ENCODE measurements at regions not wholly inside any gene's neighbourhood (a gene's known extent, or its start where the extent isn't known, plus 50 kb on each side); places are given as distances from the start of the nearest gene placed in this dataset.
A peak's percentile ranks its signal among the peaks of the same experiment; 100 is the strongest.
"Not testable (repeated sequence)": the region's sequence is repeated elsewhere in the genome, so short reads cannot be mapped to it uniquely, and the experiment has no call there.

GRCh38 chr6:61585504-61585903 lies 700.5 kb downstream of the KHDRBS2 start:
- no peak for TF ChIP-seq MAX (IDR thresholded peaks at IDR 0.05; ENCODE audit: low read depth, low read length)
- TF ChIP-seq, protein P1, sequence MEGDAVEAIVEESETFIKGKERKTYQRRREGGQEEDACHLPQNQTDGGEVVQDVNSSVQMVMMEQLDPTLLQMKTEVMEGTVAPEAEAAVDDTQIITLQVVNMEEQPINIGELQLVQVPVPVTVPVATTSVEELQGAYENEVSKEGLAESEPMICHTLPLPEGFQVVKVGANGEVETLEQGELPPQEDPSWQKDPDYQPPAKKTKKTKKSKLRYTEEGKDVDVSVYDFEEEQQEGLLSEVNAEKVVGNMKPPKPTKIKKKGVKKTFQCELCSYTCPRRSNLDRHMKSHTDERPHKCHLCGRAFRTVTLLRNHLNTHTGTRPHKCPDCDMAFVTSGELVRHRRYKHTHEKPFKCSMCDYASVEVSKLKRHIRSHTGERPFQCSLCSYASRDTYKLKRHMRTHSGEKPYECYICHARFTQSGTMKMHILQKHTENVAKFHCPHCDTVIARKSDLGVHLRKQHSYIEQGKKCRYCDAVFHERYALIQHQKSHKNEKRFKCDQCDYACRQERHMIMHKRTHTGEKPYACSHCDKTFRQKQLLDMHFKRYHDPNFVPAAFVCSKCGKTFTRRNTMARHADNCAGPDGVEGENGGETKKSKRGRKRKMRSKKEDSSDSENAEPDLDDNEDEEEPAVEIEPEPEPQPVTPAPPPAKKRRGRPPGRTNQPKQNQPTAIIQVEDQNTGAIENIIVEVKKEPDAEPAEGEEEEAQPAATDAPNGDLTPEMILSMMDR (IDR thresholded peaks at IDR 0.05; ENCODE audit: low read depth, low read length) = no peak
- no peak for TF ChIP-seq MYC (IDR thresholded peaks at IDR 0.05; ENCODE audit: low read depth, low read length)
- TF ChIP-seq POLR2A (IDR thresholded peaks at IDR 0.05; ENCODE audit: extremely low read depth, insufficient read length) = no peak
- no peak overlapping the region for H3K4me3 ChIP-seq (ENCODE audit: low read depth, low read length)
- DNase-seq (ENCODE audit: low read depth) = no peak

- H3K4me3 ChIP-seq (ENCODE audit: low read depth, low read length) = no peak overlapping the region
- no peak for DNase-seq (ENCODE audit: low read depth)
- TF ChIP-seq MAX (IDR thresholded peaks at IDR 0.05; ENCODE audit: low read depth, low read length) (no peak), POLR2A (IDR thresholded peaks at IDR 0.05; ENCODE audit: extremely low read depth, insufficient read length) (no peak), MYC (IDR thresholded peaks at IDR 0.05; ENCODE audit: low read depth, low read length) (no peak)
- TF ChIP-seq, protein P1 (IDR thresholded peaks at IDR 0.05; ENCODE audit: low read depth, low read length) = no peak
Measured at GRCh38 chr6:61562098-61562497, 723.9 kb downstream of the KHDRBS2 start.

DNA sequence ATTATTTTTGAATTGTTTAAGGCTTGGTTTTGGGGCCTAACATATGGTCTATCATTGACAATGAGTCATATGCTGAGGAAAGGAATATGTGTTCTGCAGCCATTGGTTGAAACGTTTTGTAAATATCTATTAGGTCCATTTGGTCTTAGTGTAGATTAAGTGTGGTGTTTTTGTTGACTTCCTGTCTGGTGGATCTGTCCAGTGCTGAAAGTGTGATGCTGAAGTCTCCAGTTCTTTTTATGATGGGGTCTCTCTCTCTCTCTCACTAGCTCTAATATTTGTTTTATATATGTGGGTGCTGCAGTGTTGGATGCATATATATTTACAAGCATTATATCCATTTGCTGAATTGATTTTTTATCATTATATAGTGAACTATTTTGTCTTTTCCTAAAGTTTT lies 727.2 kb downstream of the KHDRBS2 start:
- no peak overlapping the region for H3K4me3 ChIP-seq (ENCODE audit: low read depth, low read length)
- peak; percentile 5 for DNase-seq (ENCODE audit: low read depth)
- TF ChIP-seq MAX (IDR thresholded peaks at IDR 0.05; ENCODE audit: low read depth, low read length) = no peak
- no peak for TF ChIP-seq MYC (IDR thresholded peaks at IDR 0.05; ENCODE audit: low read depth, low read length)
- TF ChIP-seq, protein P1 (IDR thresholded peaks at IDR 0.05; ENCODE audit: low read depth, low read length) = no peak
- TF ChIP-seq POLR2A (IDR thresholded peaks at IDR 0.05; ENCODE audit: extremely low read depth, insufficient read length) = no peak

DNA sequence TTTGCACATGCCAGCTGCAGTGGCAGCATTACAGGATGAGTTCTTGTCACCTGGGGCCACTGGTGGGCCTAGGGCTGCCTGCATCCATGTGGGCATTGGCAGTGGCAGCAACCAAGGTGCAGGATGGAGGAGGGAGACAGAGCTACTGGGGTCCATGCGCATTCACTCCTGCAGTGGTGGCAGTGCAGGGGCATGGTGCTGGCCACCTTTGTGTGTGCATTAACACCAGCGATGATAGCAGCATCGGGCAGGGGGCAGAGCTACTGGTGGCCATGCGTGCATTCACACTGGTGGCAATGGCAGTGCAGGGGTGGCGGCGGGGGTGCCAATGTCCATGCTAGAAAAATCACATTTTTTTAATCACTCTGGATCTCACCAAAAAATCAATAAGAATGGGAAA lies 730.0 kb downstream of the KHDRBS2 start:
- TF ChIP-seq MAX (IDR thresholded peaks at IDR 0.05; ENCODE audit: low read depth, low read length) (no peak), POLR2A (IDR thresholded peaks at IDR 0.05; ENCODE audit: extremely low read depth, insufficient read length) (no peak), MYC (IDR thresholded peaks at IDR 0.05; ENCODE audit: low read depth, low read length) (no peak)
- TF ChIP-seq, protein P1 (IDR thresholded peaks at IDR 0.05; ENCODE audit: low read depth, low read length) = no peak
- no peak overlapping the region for H3K4me3 ChIP-seq (ENCODE audit: low read depth, low read length)

DNA sequence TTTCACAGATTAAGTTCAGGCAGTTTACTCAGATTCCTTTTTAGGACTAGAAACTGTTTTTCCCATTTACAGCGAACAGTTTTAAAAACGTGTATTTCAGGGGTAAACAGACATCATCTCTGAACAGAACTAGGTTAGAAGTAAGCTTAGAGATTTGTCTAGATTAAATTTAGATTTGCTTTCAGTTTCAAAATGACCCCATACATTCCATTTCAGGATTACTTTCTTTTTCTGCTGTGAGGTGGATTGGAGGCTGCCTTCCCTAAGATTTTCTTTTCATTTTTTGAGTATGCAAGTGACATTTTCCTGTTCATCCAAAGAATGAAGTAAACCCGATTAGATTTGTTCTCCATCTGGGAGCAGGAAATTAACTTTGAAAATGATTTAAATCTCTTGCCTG lies 747.2 kb downstream of the KHDRBS2 start:
- no peak overlapping the region for H3K4me3 ChIP-seq (ENCODE audit: low read depth, low read length)
- TF ChIP-seq, protein P1 (IDR thresholded peaks at IDR 0.05; ENCODE audit: low read depth, low read length) = no peak
- TF ChIP-seq MAX (IDR thresholded peaks at IDR 0.05; ENCODE audit: low read depth, low read length) (no peak), MYC (IDR thresholded peaks at IDR 0.05; ENCODE audit: low read depth, low read length) (no peak), POLR2A (IDR thresholded peaks at IDR 0.05; ENCODE audit: extremely low read depth, insufficient read length) (no peak)
- DNase-seq (ENCODE audit: low read depth) = no peak

More for the DNA sequence above, 730.0 kb downstream of the KHDRBS2 start:
- DNase-seq (ENCODE audit: low read depth) = no peak

GRCh38 chr6:61532749-61533148 lies 753.3 kb downstream of the KHDRBS2 start:
- not testable (repeated sequence) for H3K4me3 ChIP-seq (ENCODE audit: low read depth, low read length); DNase-seq (ENCODE audit: low read depth)
